Vagina (tissue), 2 donors: ENCODE measurements at regions not wholly inside any gene's neighbourhood (a gene's known extent, or its start where the extent isn't known, plus 50 kb on each side); places are given as distances from the start of the nearest gene placed in this dataset.

Experiments used
- CTCF ChIP-seq, 3 experiments: fragments of 450-650 bp in 2 of 3; fragments of 200-600 bp in 1 of 3; sonication (generic) in 1 of 3; IDR thresholded peaks; one replicate each; pipeline ENCODE4 v1.5.1; 2017 to 2019; ENCODE audit warnings: antibody characterized with exemption in 3 of 3, mild to moderate bottlenecking in 2 of 3, moderate library complexity in 2 of 3
- POLR2A ChIP-seq, 2 donors: fragments of 450-650 bp; IDR thresholded peaks; one replicate each; pipeline ENCODE4 v1.6.1; 2017; ENCODE audit warnings: antibody characterized with exemption in 2 of 2, mild to moderate bottlenecking in 2 of 2, moderate library complexity in 2 of 2
- POLR2AphosphoS5 ChIP-seq, 2 donors: sonication (generic); formaldehyde crosslinking; IDR thresholded peaks; one replicate each; pipeline ENCODE4 v1.9.0; 2017; ENCODE audit warnings: antibody characterized with exemption in 2 of 2, mild to moderate bottlenecking in 2 of 2, low read depth in 1 of 2; ENCODE audit not compliant: insufficient read depth in 1 of 2

GRCh38 chr7:25989140-25989705, 162.8 kb upstream of the NFE2L3 start:
- no peak for TF ChIP-seq CTCF (IDR thresholded peaks at IDR 0.05)
- no peak for TF ChIP-seq POLR2A (IDR thresholded peaks at IDR 0.05)
- TF ChIP-seq POLR2AphosphoS5 (IDR thresholded peaks at IDR 0.05; ENCODE audit: insufficient read depth in 1 of 2, low read depth in 1 of 2) = no peak
